ENCODE measurements at regions not wholly inside any gene's neighbourhood (a gene's known extent, or its start where the extent isn't known, plus 50 kb on each side); places are given as distances from the start of the nearest gene placed in this dataset.

DNA sequence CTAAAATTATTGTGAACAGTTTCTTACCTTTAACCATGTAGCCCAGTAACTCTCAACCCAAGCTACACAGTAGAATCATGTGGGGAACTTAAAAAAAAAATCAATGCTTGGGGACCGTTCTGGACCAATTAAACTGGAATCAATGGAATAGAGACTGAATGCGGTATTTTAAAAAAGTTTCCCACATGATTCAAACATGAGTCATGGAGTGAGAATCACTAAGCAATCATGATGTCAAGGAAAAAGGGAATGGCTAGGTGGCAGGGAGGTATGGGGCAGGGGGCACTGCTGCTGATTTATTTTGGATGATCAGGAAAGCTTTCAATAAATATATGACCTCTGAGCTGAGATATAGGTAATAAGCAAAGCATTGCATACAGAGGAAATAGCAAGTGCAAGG is 250.5 kb upstream of the RORA start:
- Histone ChIP-seq H3K4me1 (ENCODE audit: control insufficient read depth in 1 of 2, insufficient read depth in 2 of 2, low read length in 2 of 2) (no peaks in the 10 kb centered on the region), H3K4me3 (ENCODE audit: low read depth in 1 of 2, low read length in 2 of 2) (no peak overlapping the region), H3K27me3 (ENCODE audit: low read depth, low read length) (no peaks in the 10 kb centered on the region), H3K9me3 (ENCODE audit: control insufficient read depth in 1 of 2, low read length in 2 of 2) (no peaks in the 10 kb centered on the region), H3K27ac (ENCODE audit: low read length) (no peak overlapping the region), H3K36me3 (ENCODE audit: control insufficient read depth in 1 of 2, insufficient read depth in 2 of 2, low read length in 2 of 2) (no peaks in the 10 kb centered on the region)

DNA sequence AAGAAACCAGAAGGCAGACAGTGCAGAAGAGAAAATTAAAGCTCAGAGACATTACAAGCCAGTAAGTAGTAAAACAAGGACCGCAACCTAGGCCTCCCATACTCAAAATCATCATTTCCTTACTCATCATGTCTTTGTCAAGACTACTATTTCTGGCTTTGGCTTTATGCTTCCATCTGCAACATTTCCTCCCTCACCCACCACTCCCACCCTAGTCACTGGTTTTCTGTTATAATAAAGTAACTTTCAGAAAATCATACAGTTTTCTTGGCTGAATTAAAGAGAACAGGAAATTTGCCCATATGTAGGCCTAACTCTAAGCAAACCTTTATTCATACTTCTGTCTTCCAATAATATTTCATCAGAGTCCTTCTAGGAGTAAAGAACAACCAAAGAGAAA is 247.6 kb upstream of the RORA start:
- Histone ChIP-seq H3K9me3 (ENCODE audit: control insufficient read depth in 1 of 2, low read length in 2 of 2) (no peaks in the 10 kb centered on the region), H3K36me3 (ENCODE audit: control insufficient read depth in 1 of 2, insufficient read depth in 2 of 2, low read length in 2 of 2) (no peaks in the 10 kb centered on the region), H3K27me3 (ENCODE audit: low read depth, low read length) (no peaks in the 10 kb centered on the region), H3K4me3 (ENCODE audit: low read depth in 1 of 2, low read length in 2 of 2) (no peak overlapping the region), H3K27ac (ENCODE audit: low read length) (no peak overlapping the region), H3K4me1 (ENCODE audit: control insufficient read depth in 1 of 2, insufficient read depth in 2 of 2, low read length in 2 of 2) (no peaks in the 10 kb centered on the region)

GRCh38 chr15:61474796-61475195 is 245.7 kb upstream of the RORA start:
- H3K36me3 ChIP-seq (ENCODE audit: control insufficient read depth in 1 of 2, insufficient read depth in 2 of 2, low read length in 2 of 2), result no peaks in the 10 kb centered on the region
- H3K9me3 ChIP-seq (ENCODE audit: control insufficient read depth in 1 of 2, low read length in 2 of 2), result no peaks in the 10 kb centered on the region
- no peaks in the 10 kb centered on the region for H3K27me3 ChIP-seq (ENCODE audit: low read depth, low read length)
- H3K4me3 ChIP-seq (ENCODE audit: low read depth in 1 of 2, low read length in 2 of 2), result no peak overlapping the region
- H3K4me1 ChIP-seq (ENCODE audit: control insufficient read depth in 1 of 2, insufficient read depth in 2 of 2, low read length in 2 of 2), result no peaks in the 10 kb centered on the region
- no peak overlapping the region for H3K27ac ChIP-seq (ENCODE audit: low read length)

DNA sequence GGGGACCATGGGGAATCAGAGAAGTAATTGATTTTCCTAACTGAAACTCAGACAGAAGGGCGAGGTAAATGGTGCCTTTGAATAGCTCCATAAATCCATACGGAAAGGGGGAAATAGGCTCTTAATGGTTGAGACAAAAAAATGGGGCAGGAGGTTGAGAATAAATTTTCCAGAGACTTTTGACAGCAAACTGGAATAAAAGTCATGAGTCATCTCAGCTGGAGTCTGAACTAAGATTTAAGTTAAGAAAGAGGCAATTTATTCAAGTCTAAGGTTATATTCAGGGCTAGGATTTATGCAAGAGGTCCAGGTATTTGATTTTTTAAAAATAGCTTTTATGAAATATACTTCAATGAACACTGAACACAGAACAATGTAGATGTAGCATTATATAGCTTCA is 238.7 kb upstream of the RORA start:
- H3K4me1 ChIP-seq (ENCODE audit: control insufficient read depth in 1 of 2, insufficient read depth in 2 of 2, low read length in 2 of 2), result no peaks in the 10 kb centered on the region
- H3K9me3 ChIP-seq (ENCODE audit: control insufficient read depth in 1 of 2, low read length in 2 of 2), result no peaks in the 10 kb centered on the region
- no peak overlapping the region for H3K27ac ChIP-seq (ENCODE audit: low read length)
- no peaks in the 10 kb centered on the region for H3K36me3 ChIP-seq (ENCODE audit: control insufficient read depth in 1 of 2, insufficient read depth in 2 of 2, low read length in 2 of 2)
- no peaks in the 10 kb centered on the region for H3K27me3 ChIP-seq (ENCODE audit: low read depth, low read length)
- H3K4me3 ChIP-seq (ENCODE audit: low read depth in 1 of 2, low read length in 2 of 2), result no peak overlapping the region

GRCh38 chr15:61459785-61460707 is 230.9 kb upstream of the RORA start:
- Histone ChIP-seq H3K27me3 (ENCODE audit: low read depth, low read length) (no peaks in the 10 kb centered on the region), H3K36me3 (ENCODE audit: control insufficient read depth in 1 of 2, insufficient read depth in 2 of 2, low read length in 2 of 2) (no peaks in the 10 kb centered on the region), H3K4me3 (ENCODE audit: low read depth in 1 of 2, low read length in 2 of 2) (no peak overlapping the region), H3K4me1 (ENCODE audit: control insufficient read depth in 1 of 2, insufficient read depth in 2 of 2, low read length in 2 of 2) (no peaks in the 10 kb centered on the region), H3K27ac (ENCODE audit: low read length) (no peak overlapping the region), H3K9me3 (ENCODE audit: control insufficient read depth in 1 of 2, low read length in 2 of 2) (no peaks in the 10 kb centered on the region)

DNA sequence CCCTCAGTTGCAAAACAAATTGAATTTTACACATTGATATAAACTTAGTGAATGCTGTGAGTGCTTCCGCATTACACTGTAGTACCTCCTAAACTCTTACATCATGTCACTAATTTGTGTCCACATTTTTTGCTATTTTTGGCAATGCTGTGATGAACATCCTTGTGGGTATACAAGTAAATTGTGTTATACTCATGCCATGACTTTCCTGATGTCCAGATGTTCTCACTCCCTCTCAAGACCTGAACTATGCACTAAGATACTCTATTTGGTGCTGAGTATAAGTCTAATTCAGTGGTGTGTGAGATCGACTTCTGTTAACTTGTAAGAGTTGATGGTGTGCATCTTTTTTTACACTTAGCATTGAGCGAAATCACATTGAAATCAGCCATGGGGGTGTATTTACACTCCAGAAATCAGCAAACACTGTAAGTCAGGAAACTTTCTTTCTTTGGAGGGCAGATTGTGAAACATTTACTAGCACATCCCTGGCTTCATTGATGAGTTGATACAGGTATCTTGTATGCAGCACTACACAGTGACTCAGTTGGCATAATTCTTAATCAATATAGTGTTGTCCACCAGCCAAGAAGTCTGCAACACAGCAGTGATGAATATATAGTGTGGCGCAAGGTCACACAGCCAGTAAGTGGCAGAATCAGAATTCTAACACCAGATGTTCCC is 228.1 kb upstream of the RORA start:
- H3K4me3 ChIP-seq (ENCODE audit: low read depth in 1 of 2, low read length in 2 of 2), result no peak overlapping the region
- no peak overlapping the region for H3K27ac ChIP-seq (ENCODE audit: low read length)
- H3K36me3 ChIP-seq (ENCODE audit: control insufficient read depth in 1 of 2, insufficient read depth in 2 of 2, low read length in 2 of 2), result no peaks in the 10 kb centered on the region
- no peaks in the 10 kb centered on the region for H3K9me3 ChIP-seq (ENCODE audit: control insufficient read depth in 1 of 2, low read length in 2 of 2)
- no peaks in the 10 kb centered on the region for H3K4me1 ChIP-seq (ENCODE audit: control insufficient read depth in 1 of 2, insufficient read depth in 2 of 2, low read length in 2 of 2)
- no peaks in the 10 kb centered on the region for H3K27me3 ChIP-seq (ENCODE audit: low read depth, low read length)

GRCh38 chr15:61449186-61449702 is 220.1 kb upstream of the RORA start:
- no peaks in the 10 kb centered on the region for H3K9me3 ChIP-seq (ENCODE audit: control insufficient read depth in 1 of 2, low read length in 2 of 2)
- H3K4me3 ChIP-seq (ENCODE audit: low read depth in 1 of 2, low read length in 2 of 2), result no peak overlapping the region
- H3K4me1 ChIP-seq (ENCODE audit: control insufficient read depth in 1 of 2, insufficient read depth in 2 of 2, low read length in 2 of 2), result no peaks in the 10 kb centered on the region
- no peak overlapping the region for H3K27ac ChIP-seq (ENCODE audit: low read length)
- no peaks in the 10 kb centered on the region for H3K36me3 ChIP-seq (ENCODE audit: control insufficient read depth in 1 of 2, insufficient read depth in 2 of 2, low read length in 2 of 2)
- H3K27me3 ChIP-seq (ENCODE audit: low read depth, low read length), result no peaks in the 10 kb centered on the region

DNA sequence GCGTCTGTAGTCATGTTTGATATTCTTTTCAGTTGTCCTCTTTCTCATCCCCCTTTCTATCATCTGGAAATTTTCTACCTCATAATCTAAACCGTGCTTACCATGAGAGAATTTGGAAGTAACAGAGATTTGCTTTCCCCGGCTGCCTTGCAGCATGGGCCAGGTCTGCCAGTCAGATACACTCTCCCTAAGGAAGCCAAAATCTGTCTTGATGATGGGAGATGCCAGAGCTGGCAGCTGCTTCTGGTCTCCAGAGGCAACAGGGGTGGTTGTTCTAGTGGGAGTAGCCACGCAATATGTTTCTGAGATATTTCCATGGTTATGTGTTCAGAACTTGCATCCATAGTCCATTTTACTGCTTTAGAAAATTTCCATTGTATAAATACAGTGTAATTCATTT is 218.9 kb upstream of the RORA start:
- Histone ChIP-seq H3K4me3 (ENCODE audit: low read depth in 1 of 2, low read length in 2 of 2) (no peak overlapping the region), H3K27ac (ENCODE audit: low read length) (no peak overlapping the region), H3K27me3 (ENCODE audit: low read depth, low read length) (no peaks in the 10 kb centered on the region), H3K36me3 (ENCODE audit: control insufficient read depth in 1 of 2, insufficient read depth in 2 of 2, low read length in 2 of 2) (no peaks in the 10 kb centered on the region), H3K9me3 (ENCODE audit: control insufficient read depth in 1 of 2, low read length in 2 of 2) (no peaks in the 10 kb centered on the region), H3K4me1 (ENCODE audit: control insufficient read depth in 1 of 2, insufficient read depth in 2 of 2, low read length in 2 of 2) (no peaks in the 10 kb centered on the region)

DNA sequence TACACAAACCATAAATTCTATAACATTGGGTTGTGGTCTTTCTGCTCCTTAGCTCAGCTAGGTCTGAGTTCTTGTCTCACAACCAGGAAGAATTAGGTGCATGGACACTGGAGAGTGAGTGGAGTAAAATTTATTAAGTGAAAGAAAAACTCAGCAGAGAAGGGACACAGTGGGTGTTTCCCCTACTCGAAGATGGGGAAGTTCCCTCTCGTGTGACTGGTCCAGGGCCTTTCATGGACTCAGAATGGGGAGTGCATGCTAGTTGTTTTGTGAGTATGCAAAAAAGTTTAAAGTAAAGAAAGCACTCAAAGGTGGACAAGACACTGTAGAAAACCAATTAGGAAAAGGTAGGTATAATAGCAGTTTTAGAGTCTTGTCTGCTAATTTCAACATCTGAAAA is 215.5 kb upstream of the RORA start:
- Histone ChIP-seq H3K27me3 (ENCODE audit: low read depth, low read length) (no peaks in the 10 kb centered on the region), H3K4me1 (ENCODE audit: control insufficient read depth in 1 of 2, insufficient read depth in 2 of 2, low read length in 2 of 2) (no peaks in the 10 kb centered on the region), H3K4me3 (ENCODE audit: low read depth in 1 of 2, low read length in 2 of 2) (no peak overlapping the region), H3K9me3 (ENCODE audit: control insufficient read depth in 1 of 2, low read length in 2 of 2) (no peaks in the 10 kb centered on the region), H3K27ac (ENCODE audit: low read length) (no peak overlapping the region), H3K36me3 (ENCODE audit: control insufficient read depth in 1 of 2, insufficient read depth in 2 of 2, low read length in 2 of 2) (no peaks in the 10 kb centered on the region)

GRCh38 chr15:61442821-61443220 is 213.7 kb upstream of the RORA start:
- H3K27ac ChIP-seq (ENCODE audit: low read length), result no peak overlapping the region
- no peak overlapping the region for H3K4me3 ChIP-seq (ENCODE audit: low read depth in 1 of 2, low read length in 2 of 2)
- no peaks in the 10 kb centered on the region for H3K36me3 ChIP-seq (ENCODE audit: control insufficient read depth in 1 of 2, insufficient read depth in 2 of 2, low read length in 2 of 2)
- no peaks in the 10 kb centered on the region for H3K4me1 ChIP-seq (ENCODE audit: control insufficient read depth in 1 of 2, insufficient read depth in 2 of 2, low read length in 2 of 2)
- H3K9me3 ChIP-seq (ENCODE audit: control insufficient read depth in 1 of 2, low read length in 2 of 2), result no peaks in the 10 kb centered on the region
- no peaks in the 10 kb centered on the region for H3K27me3 ChIP-seq (ENCODE audit: low read depth, low read length)

DNA sequence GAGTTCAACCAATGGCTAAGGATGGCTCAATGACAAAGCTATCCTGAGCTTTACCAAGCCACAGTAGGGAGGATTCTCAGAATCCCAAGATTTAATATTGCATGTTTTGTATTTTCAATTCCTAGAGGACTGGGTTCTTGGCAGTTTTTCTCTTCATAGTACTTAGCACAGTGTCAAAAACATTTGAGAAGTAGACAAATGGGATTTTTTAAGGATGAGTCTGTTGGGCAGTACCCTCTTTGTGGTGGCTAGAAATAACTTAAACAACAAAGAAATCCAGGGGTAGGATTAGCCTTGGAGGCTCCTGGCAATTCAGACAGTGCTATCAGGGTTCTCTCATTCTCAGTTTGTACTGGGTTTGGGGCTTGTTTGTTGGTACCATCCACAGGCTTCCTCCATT is 212.8 kb upstream of the RORA start:
- Histone ChIP-seq H3K36me3 (ENCODE audit: control insufficient read depth in 1 of 2, insufficient read depth in 2 of 2, low read length in 2 of 2) (no peaks in the 10 kb centered on the region), H3K27ac (ENCODE audit: low read length) (no peak overlapping the region), H3K27me3 (ENCODE audit: low read depth, low read length) (no peaks in the 10 kb centered on the region), H3K4me3 (ENCODE audit: low read depth in 1 of 2, low read length in 2 of 2) (no peak overlapping the region), H3K4me1 (ENCODE audit: control insufficient read depth in 1 of 2, insufficient read depth in 2 of 2, low read length in 2 of 2) (no peaks in the 10 kb centered on the region), H3K9me3 (ENCODE audit: control insufficient read depth in 1 of 2, low read length in 2 of 2) (no peaks in the 10 kb centered on the region)
